Erythroblast (primary cell): ENCODE measurements at regions not wholly inside any gene's neighbourhood (a gene's known extent, or its start where the extent isn't known, plus 50 kb on each side); places are given as distances from the start of the nearest gene placed in this dataset.

Experiments
- GATA1 ChIP-seq: IDR thresholded peaks from 2 replicates; pipeline ENCODE4 v1.6.1; 2011; ENCODE audit warnings: low read depth, mild to moderate bottlenecking, control low read depth, low read length, moderate library complexity
- POLR2A ChIP-seq: IDR thresholded peaks from 2 replicates; pipeline ENCODE4 v1.6.1; 2011; ENCODE audit warnings: mild to moderate bottlenecking, low read length

GRCh38 chr10:130244031-130244927 is 108.1 kb downstream of the GLRX3 start:
- TF ChIP-seq GATA1: no peak
- TF ChIP-seq POLR2A: no peak
